ENCODE measurements at regions not wholly inside any gene's neighbourhood (a gene's known extent, or its start where the extent isn't known, plus 50 kb on each side); places are given as distances from the start of the nearest gene placed in this dataset.

- DNase-seq (ENCODE audit: low spot score, unreplicated experiment): no peak
- H3K27me3 Mint-ChIP-seq: no peaks in the 10 kb centered on the region
- peaks cover 11% of the 10 kb centered on the region for H3K9me3 Mint-ChIP-seq (ENCODE audit: low read depth)
- H3K36me3 Mint-ChIP-seq (ENCODE audit: insufficient read depth): peaks cover 2% of the 10 kb centered on the region
- H3K27ac Mint-ChIP-seq: no peak overlapping the region
- no peak for TF ChIP-seq CTCF (IDR thresholded peaks at IDR 0.05; ENCODE audit: unreplicated experiment)
- no peak overlapping the region for H3K4me3 Mint-ChIP-seq (ENCODE audit: low read depth)
- H3K4me1 Mint-ChIP-seq (ENCODE audit: low read depth): peaks cover 21% of the 10 kb centered on the region
Measured at GRCh38 chr9:102844716-102845115, 150.4 kb upstream of the CYLC2 start.

- no peaks in the 10 kb centered on the region for H3K27me3 Mint-ChIP-seq
- no peak for DNase-seq (ENCODE audit: low spot score, unreplicated experiment)
- peaks cover 7% of the 10 kb centered on the region for H3K9me3 Mint-ChIP-seq (ENCODE audit: low read depth)
- peaks cover 2% of the 10 kb centered on the region for H3K36me3 Mint-ChIP-seq (ENCODE audit: insufficient read depth)
- peaks cover 21% of the 10 kb centered on the region for H3K4me1 Mint-ChIP-seq (ENCODE audit: low read depth)
- H3K27ac Mint-ChIP-seq: no peak overlapping the region
- peak overlapping the region; percentile 34 for H3K4me3 Mint-ChIP-seq (ENCODE audit: low read depth)
- peak; percentile 0 for TF ChIP-seq CTCF (IDR thresholded peaks at IDR 0.05; ENCODE audit: unreplicated experiment)
Measured at GRCh38 chr9:102842423-102842822, 152.7 kb upstream of the CYLC2 start.

GRCh38 chr9:102841376-102841775, 153.8 kb upstream of the CYLC2 start:
- Mint-ChIP-seq H3K4me1 (ENCODE audit: low read depth) (peaks cover 21% of the 10 kb centered on the region), H3K9me3 (ENCODE audit: low read depth) (no peaks in the 10 kb centered on the region), H3K36me3 (ENCODE audit: insufficient read depth) (no peaks in the 10 kb centered on the region), H3K27ac (peak overlapping the region; percentile 6), H3K4me3 (ENCODE audit: low read depth) (peak overlapping the region; percentile 12), H3K27me3 (no peaks in the 10 kb centered on the region)
- TF ChIP-seq CTCF (IDR thresholded peaks at IDR 0.05; ENCODE audit: unreplicated experiment): no peak
- DNase-seq (ENCODE audit: low spot score, unreplicated experiment): no peak

- no peak overlapping the region for H3K4me3 Mint-ChIP-seq (ENCODE audit: low read depth)
- no peaks in the 10 kb centered on the region for H3K9me3 Mint-ChIP-seq (ENCODE audit: low read depth)
- DNase-seq (ENCODE audit: low spot score, unreplicated experiment): no peak
- no peak for TF ChIP-seq CTCF (IDR thresholded peaks at IDR 0.05; ENCODE audit: unreplicated experiment)
- peaks cover 21% of the 10 kb centered on the region for H3K4me1 Mint-ChIP-seq (ENCODE audit: low read depth)
- no peak overlapping the region for H3K27ac Mint-ChIP-seq
- no peaks in the 10 kb centered on the region for H3K27me3 Mint-ChIP-seq
- no peaks in the 10 kb centered on the region for H3K36me3 Mint-ChIP-seq (ENCODE audit: insufficient read depth)
Measured at GRCh38 chr9:102840335-102840734, 154.8 kb upstream of the CYLC2 start.

- Mint-ChIP-seq H3K4me1 (ENCODE audit: low read depth) (peaks cover 10% of the 10 kb centered on the region), H3K4me3 (ENCODE audit: low read depth) (no peak overlapping the region), H3K36me3 (ENCODE audit: insufficient read depth) (no peaks in the 10 kb centered on the region), H3K9me3 (ENCODE audit: low read depth) (no peaks in the 10 kb centered on the region), H3K27ac (no peak overlapping the region), H3K27me3 (peaks cover 20% of the 10 kb centered on the region)
- no peak for DNase-seq (ENCODE audit: low spot score, unreplicated experiment)
- TF ChIP-seq CTCF (IDR thresholded peaks at IDR 0.05; ENCODE audit: unreplicated experiment): no peak
Measured at GRCh38 chr9:102832814-102833213, 162.3 kb upstream of the CYLC2 start.
